OCI-LY1 (cell line): ENCODE measurements at regions not wholly inside any gene's neighbourhood (a gene's known extent, or its start where the extent isn't known, plus 50 kb on each side); places are given as distances from the start of the nearest gene placed in this dataset.

Source experiments
- H2AFZ ChIP-seq: fragments of 200-600 bp; sonication (generic), shearing (Covaris generic); 2 replicates; pipeline ENCODE4 v1.6.0; 2014; ENCODE audit warnings: antibody characterized with exemption, mild to moderate bottlenecking, low read length
- H3F3A ChIP-seq: fragments of 200-600 bp; sonication (generic), shearing (Covaris generic); 2 replicates; pipeline ENCODE4 v1.6.0; 2014; ENCODE audit warnings: mild to moderate bottlenecking, antibody characterized with exemption, low read length, moderate library complexity; ENCODE audit not compliant: insufficient read depth
- H3K27ac ChIP-seq: fragments of 200-600 bp; sonication (generic); 2 replicates; pipeline ENCODE4 v1.5.1; 2014; ENCODE audit warnings: low read length, mixed run types, mild to moderate bottlenecking, low read depth; ENCODE audit not compliant: poor library complexity, severe bottlenecking
- H3K27me3 ChIP-seq: fragments of 200-600 bp; sonication (generic); 2 replicates; pipeline ENCODE4 v1.6.0; 2014; ENCODE audit warnings: antibody characterized with exemption, mild to moderate bottlenecking, low read length, moderate library complexity; ENCODE audit not compliant: insufficient read depth
- H3K36me3 ChIP-seq: fragments of 200-600 bp; sonication (generic); 2 replicates; pipeline ENCODE4 v1.6.1; 2014; ENCODE audit warnings: mild to moderate bottlenecking, antibody characterized with exemption, low read length, moderate library complexity, mixed read lengths; ENCODE audit not compliant: insufficient read depth
- H3K4me1 ChIP-seq: fragments of 200-600 bp; sonication (generic); 2 replicates; pipeline ENCODE4 v1.5.1; 2014; ENCODE audit warnings: mild to moderate bottlenecking, low read length, moderate library complexity; ENCODE audit not compliant: insufficient read depth, severe bottlenecking
- H3K4me2 ChIP-seq: fragments of 200-600 bp; sonication (generic), shearing (Covaris generic); 2 replicates; pipeline ENCODE4 v1.6.1; 2014; ENCODE audit warnings: low read length
- H3K4me3 ChIP-seq: fragments of 200-600 bp; sonication (generic); 2 replicates; pipeline ENCODE4 v1.5.1; 2014; ENCODE audit warnings: low read length, low read depth, mild to moderate bottlenecking, mixed read lengths; ENCODE audit not compliant: poor library complexity, severe bottlenecking
- H3K79me2 ChIP-seq: fragments of 200-600 bp; shearing (Covaris generic); 2 replicates; pipeline ENCODE4 v1.6.1; 2016; ENCODE audit warnings: mixed run types, low read length, mixed read lengths; ENCODE audit not compliant: insufficient read depth
- H3K9ac ChIP-seq: fragments of 200-600 bp; sonication (generic), shearing (Covaris generic); 2 replicates; pipeline ENCODE4 v1.6.1; 2014; ENCODE audit warnings: mild to moderate bottlenecking, low read length, mixed read lengths
- H3K9me2 ChIP-seq: fragments of 200-600 bp; sonication (generic), shearing (Covaris generic); 2 replicates; pipeline ENCODE4 v1.6.1; 2014; ENCODE audit warnings: low read depth, mild to moderate bottlenecking, low read length, mixed read lengths
- H3K9me3 ChIP-seq: fragments of 200-600 bp; shearing (Covaris generic); 2 replicates; pipeline ENCODE4 v1.6.1; 2014; ENCODE audit warnings: low read length, mixed read lengths
- H4K20me1 ChIP-seq: fragments of 200-600 bp; sonication (generic), shearing (Covaris generic); 2 replicates; pipeline ENCODE4 v1.6.0; 2016; ENCODE audit warnings: mild to moderate bottlenecking, low read length; ENCODE audit not compliant: insufficient read depth
- EZH2 ChIP-seq: fragments of 200-600 bp; sonication (generic), shearing (Covaris generic); IDR thresholded peaks from 2 replicates; pipeline ENCODE4 v1.8.0; 2017; ENCODE audit warnings: borderline replicate concordance, mixed run types, mild to moderate bottlenecking, antibody characterized with exemption, low read length, moderate library complexity, mixed read lengths
- TF ChIP-seq, protein P1 (sequence below): fragments of 200-600 bp; sonication (generic), shearing (Covaris generic); IDR thresholded peaks from 2 replicates; pipeline ENCODE4 v1.5.1; 2017; ENCODE audit warnings: mild to moderate bottlenecking, antibody characterized with exemption, low read length, moderate library complexity, mixed read lengths

GRCh38 chr7:33781796-33782195, 123.5 kb upstream of the BMPER start:
- Histone ChIP-seq H3K9ac (no peak overlapping the region), H3F3A (no peaks in the 10 kb centered on the region), H3K4me3 (no peak overlapping the region), H3K4me1 (no peaks in the 10 kb centered on the region), H2AFZ (no peak overlapping the region), H4K20me1 (no peaks in the 10 kb centered on the region), H3K27ac (no peak overlapping the region), H3K9me3 (no peaks in the 10 kb centered on the region), H3K4me2 (no peak overlapping the region), H3K27me3 (no peaks in the 10 kb centered on the region), H3K9me2 (no peaks in the 10 kb centered on the region), H3K36me3 (no peaks in the 10 kb centered on the region), H3K79me2 (no peaks in the 10 kb centered on the region)
- TF ChIP-seq EZH2, result no peak
- TF ChIP-seq, protein P1, sequence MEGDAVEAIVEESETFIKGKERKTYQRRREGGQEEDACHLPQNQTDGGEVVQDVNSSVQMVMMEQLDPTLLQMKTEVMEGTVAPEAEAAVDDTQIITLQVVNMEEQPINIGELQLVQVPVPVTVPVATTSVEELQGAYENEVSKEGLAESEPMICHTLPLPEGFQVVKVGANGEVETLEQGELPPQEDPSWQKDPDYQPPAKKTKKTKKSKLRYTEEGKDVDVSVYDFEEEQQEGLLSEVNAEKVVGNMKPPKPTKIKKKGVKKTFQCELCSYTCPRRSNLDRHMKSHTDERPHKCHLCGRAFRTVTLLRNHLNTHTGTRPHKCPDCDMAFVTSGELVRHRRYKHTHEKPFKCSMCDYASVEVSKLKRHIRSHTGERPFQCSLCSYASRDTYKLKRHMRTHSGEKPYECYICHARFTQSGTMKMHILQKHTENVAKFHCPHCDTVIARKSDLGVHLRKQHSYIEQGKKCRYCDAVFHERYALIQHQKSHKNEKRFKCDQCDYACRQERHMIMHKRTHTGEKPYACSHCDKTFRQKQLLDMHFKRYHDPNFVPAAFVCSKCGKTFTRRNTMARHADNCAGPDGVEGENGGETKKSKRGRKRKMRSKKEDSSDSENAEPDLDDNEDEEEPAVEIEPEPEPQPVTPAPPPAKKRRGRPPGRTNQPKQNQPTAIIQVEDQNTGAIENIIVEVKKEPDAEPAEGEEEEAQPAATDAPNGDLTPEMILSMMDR, result no peak

- no peaks in the 10 kb centered on the region for H3K36me3 ChIP-seq
- no peaks in the 10 kb centered on the region for H3K79me2 ChIP-seq
- no peaks in the 10 kb centered on the region for H3F3A ChIP-seq
- no peaks in the 10 kb centered on the region for H4K20me1 ChIP-seq
- TF ChIP-seq, protein P1, result no peak
- TF ChIP-seq EZH2, result no peak
- no peak overlapping the region for H2AFZ ChIP-seq
- no peak overlapping the region for H3K4me3 ChIP-seq
- no peak overlapping the region for H3K27ac ChIP-seq
- H3K9me3 ChIP-seq, result no peaks in the 10 kb centered on the region
- no peaks in the 10 kb centered on the region for H3K9me2 ChIP-seq
- no peak overlapping the region for H3K9ac ChIP-seq
- no peak overlapping the region for H3K4me2 ChIP-seq
- H3K27me3 ChIP-seq, result no peaks in the 10 kb centered on the region
- no peaks in the 10 kb centered on the region for H3K4me1 ChIP-seq
Observed at GRCh38 chr7:33784000-33784399, 121.3 kb upstream of the BMPER start.

DNA sequence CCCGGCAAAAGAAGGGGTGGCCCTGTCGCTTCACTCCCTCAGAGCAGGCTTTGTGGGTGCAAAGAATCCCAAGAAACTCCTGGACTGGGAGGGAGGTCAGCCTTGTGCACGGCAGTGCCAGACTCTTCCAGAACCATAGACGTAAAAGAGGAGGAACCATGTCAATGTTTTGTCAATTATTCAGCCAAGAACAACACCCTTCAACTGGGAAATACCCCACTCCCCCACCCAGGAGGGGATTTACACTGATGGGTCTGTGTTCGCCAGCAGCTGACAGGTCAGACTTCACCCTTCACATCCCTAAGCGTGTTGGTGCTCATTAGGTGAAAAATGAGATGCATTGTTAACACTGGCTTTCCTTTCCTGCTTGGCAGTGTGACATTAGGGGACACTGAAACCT, 116.8 kb upstream of the BMPER start:
- no peak overlapping the region for H3K4me2 ChIP-seq
- no peaks in the 10 kb centered on the region for H3K9me3 ChIP-seq
- no peaks in the 10 kb centered on the region for H3K9me2 ChIP-seq
- H3F3A ChIP-seq, result no peaks in the 10 kb centered on the region
- H3K4me3 ChIP-seq, result no peak overlapping the region
- no peaks in the 10 kb centered on the region for H3K79me2 ChIP-seq
- no peak overlapping the region for H3K9ac ChIP-seq
- no peak overlapping the region for H2AFZ ChIP-seq
- no peaks in the 10 kb centered on the region for H4K20me1 ChIP-seq
- no peaks in the 10 kb centered on the region for H3K4me1 ChIP-seq
- no peak for TF ChIP-seq EZH2
- TF ChIP-seq, protein P1, result no peak
- no peak overlapping the region for H3K27ac ChIP-seq
- no peaks in the 10 kb centered on the region for H3K36me3 ChIP-seq
- no peaks in the 10 kb centered on the region for H3K27me3 ChIP-seq
